ENCODE measurements at regions not wholly inside any gene's neighbourhood (a gene's known extent, or its start where the extent isn't known, plus 50 kb on each side); places are given as distances from the start of the nearest gene placed in this dataset.

GRCh38 chr12:68462803-68463202, 130.6 kb upstream of the MDM1 start:
- TF ChIP-seq EZH2 (optimal IDR thresholded peaks at IDR 0.05; ENCODE audit: low read depth, low read length): no peak

GRCh38 chr12:68465227-68465626, 133.1 kb upstream of the MDM1 start:
- H3K9me3 ChIP-seq (replicated peaks; ENCODE audit: insufficient read depth, low read length): no peaks in the 10 kb centered on the region
- no peaks in the 10 kb centered on the region for H3K27me3 ChIP-seq (replicated peaks; ENCODE audit: insufficient read depth, low read length)
- H3K4me1 ChIP-seq (ENCODE audit: low read length): peaks cover 13% of the 10 kb centered on the region
- H3K36me3 ChIP-seq (replicated peaks; ENCODE audit: insufficient read depth, low read length): no peaks in the 10 kb centered on the region
- no peaks in the 10 kb centered on the region for H3F3A ChIP-seq (ENCODE audit: insufficient read depth, low read length)
- DNase-seq: no peak
- no peak overlapping the region for H2AFZ ChIP-seq (ENCODE audit: low read length)
- no peak overlapping the region for H3K4me3 ChIP-seq (ENCODE audit: low read length)
- H3K4me2 ChIP-seq (ENCODE audit: low read depth, low read length): no peak overlapping the region
- no peaks in the 10 kb centered on the region for H3K79me2 ChIP-seq (ENCODE audit: low read length)
- no peak overlapping the region for H3K27ac ChIP-seq (ENCODE audit: low read length)
- TF ChIP-seq CTCF (IDR thresholded peaks at IDR 0.05; ENCODE audit: low read length): no peak
- no peak for TF ChIP-seq EZH2phosphoT487 (IDR thresholded peaks at IDR 0.05; ENCODE audit: low read length)
- no peak for TF ChIP-seq EZH2 (optimal IDR thresholded peaks at IDR 0.05; ENCODE audit: low read depth, low read length)
- no peak overlapping the region for H3K9ac ChIP-seq (ENCODE audit: low read length)
- no peaks in the 10 kb centered on the region for H3K9me2 ChIP-seq (replicated peaks; ENCODE audit: insufficient read depth, low read length)
- no peaks in the 10 kb centered on the region for H4K20me1 ChIP-seq (ENCODE audit: insufficient read depth, low read length)

More at GRCh38 chr12:68462803-68463202, 130.6 kb upstream of the MDM1 start:
- Histone ChIP-seq H3K4me3 (ENCODE audit: low read length) (peak overlapping the region; percentile 49), H3K4me1 (ENCODE audit: low read length) (no peaks in the 10 kb centered on the region), H3K27ac (ENCODE audit: low read length) (peak overlapping the region; percentile 45; the same call in 1 of the 2 replicates), H3F3A (ENCODE audit: insufficient read depth, low read length) (no peaks in the 10 kb centered on the region), H3K9me2 (replicated peaks; ENCODE audit: insufficient read depth, low read length) (no peaks in the 10 kb centered on the region), H3K9ac (ENCODE audit: low read length) (peak overlapping the region; percentile 29; the same call in 1 of the 2 replicates), H3K79me2 (ENCODE audit: low read length) (no peaks in the 10 kb centered on the region), H3K4me2 (ENCODE audit: low read depth, low read length) (peak overlapping the region; percentile 58), H2AFZ (ENCODE audit: low read length) (peak overlapping the region; percentile 62), H3K27me3 (replicated peaks; ENCODE audit: insufficient read depth, low read length) (no peaks in the 10 kb centered on the region), H3K9me3 (replicated peaks; ENCODE audit: insufficient read depth, low read length) (no peaks in the 10 kb centered on the region), H3K36me3 (replicated peaks; ENCODE audit: insufficient read depth, low read length) (no peaks in the 10 kb centered on the region), H4K20me1 (ENCODE audit: insufficient read depth, low read length) (no peaks in the 10 kb centered on the region)
- peak; percentile 69 for DNase-seq

- no peak overlapping the region for H3K27ac ChIP-seq (ENCODE audit: low read length)
- H2AFZ ChIP-seq (ENCODE audit: low read length): no peak overlapping the region
- H3F3A ChIP-seq (ENCODE audit: insufficient read depth, low read length): no peaks in the 10 kb centered on the region
- no peaks in the 10 kb centered on the region for H3K9me3 ChIP-seq (replicated peaks; ENCODE audit: insufficient read depth, low read length)
- H3K27me3 ChIP-seq (replicated peaks; ENCODE audit: insufficient read depth, low read length): no peaks in the 10 kb centered on the region
- H3K4me3 ChIP-seq (ENCODE audit: low read length): no peak overlapping the region
- no peak for DNase-seq
- H3K9me2 ChIP-seq (replicated peaks; ENCODE audit: insufficient read depth, low read length): no peaks in the 10 kb centered on the region
- H3K79me2 ChIP-seq (ENCODE audit: low read length): no peaks in the 10 kb centered on the region
- TF ChIP-seq CTCF (IDR thresholded peaks at IDR 0.05; ENCODE audit: low read length): no peak
- no peak for TF ChIP-seq EZH2phosphoT487 (IDR thresholded peaks at IDR 0.05; ENCODE audit: low read length)
- TF ChIP-seq EZH2 (optimal IDR thresholded peaks at IDR 0.05; ENCODE audit: low read depth, low read length): no peak
- no peak overlapping the region for H3K9ac ChIP-seq (ENCODE audit: low read length)
- H3K4me2 ChIP-seq (ENCODE audit: low read depth, low read length): no peak overlapping the region
- no peaks in the 10 kb centered on the region for H4K20me1 ChIP-seq (ENCODE audit: insufficient read depth, low read length)
- peaks cover 13% of the 10 kb centered on the region for H3K4me1 ChIP-seq (ENCODE audit: low read length)
- no peaks in the 10 kb centered on the region for H3K36me3 ChIP-seq (replicated peaks; ENCODE audit: insufficient read depth, low read length)
Observed at GRCh38 chr12:68467514-68467913, 135.4 kb upstream of the MDM1 start.

GRCh38 chr12:68468036-68468435, 135.9 kb upstream of the MDM1 start:
- no peak overlapping the region for H3K9ac ChIP-seq (ENCODE audit: low read length)
- no peak overlapping the region for H3K27ac ChIP-seq (ENCODE audit: low read length)
- H3K4me2 ChIP-seq (ENCODE audit: low read depth, low read length): no peak overlapping the region
- H3K4me3 ChIP-seq (ENCODE audit: low read length): no peak overlapping the region
- no peaks in the 10 kb centered on the region for H3K9me3 ChIP-seq (replicated peaks; ENCODE audit: insufficient read depth, low read length)
- H3K4me1 ChIP-seq (ENCODE audit: low read length): peaks cover 13% of the 10 kb centered on the region
- H3K9me2 ChIP-seq (replicated peaks; ENCODE audit: insufficient read depth, low read length): no peaks in the 10 kb centered on the region
- no peaks in the 10 kb centered on the region for H4K20me1 ChIP-seq (ENCODE audit: insufficient read depth, low read length)
- DNase-seq: no peak
- H3F3A ChIP-seq (ENCODE audit: insufficient read depth, low read length): no peaks in the 10 kb centered on the region
- no peaks in the 10 kb centered on the region for H3K27me3 ChIP-seq (replicated peaks; ENCODE audit: insufficient read depth, low read length)
- H3K79me2 ChIP-seq (ENCODE audit: low read length): no peaks in the 10 kb centered on the region
- no peaks in the 10 kb centered on the region for H3K36me3 ChIP-seq (replicated peaks; ENCODE audit: insufficient read depth, low read length)
- no peak for TF ChIP-seq CTCF (IDR thresholded peaks at IDR 0.05; ENCODE audit: low read length)
- TF ChIP-seq EZH2phosphoT487 (IDR thresholded peaks at IDR 0.05; ENCODE audit: low read length): no peak
- TF ChIP-seq EZH2 (optimal IDR thresholded peaks at IDR 0.05; ENCODE audit: low read depth, low read length): no peak
- no peak overlapping the region for H2AFZ ChIP-seq (ENCODE audit: low read length)

Data from MM.1S (cell line).